Endothelial cell of umbilical vein (primary cell): ENCODE measurements at regions not wholly inside any gene's neighbourhood (a gene's known extent, or its start where the extent isn't known, plus 50 kb on each side); places are given as distances from the start of the nearest gene placed in this dataset.

Experiments
- BruUV-seq: library from RNA; stranded (reverse); fragments of 400-500 nt; replicated peaks from 2 replicates; lab custom pipeline; 2021; lab: Mats Ljungman, UMichigan
- CTCF ChIA-PET: fragments of 300-600, 350-600 bp; sonication (Branson Sonifier 250); formaldehyde crosslinking; loops from one replicate; lab custom pipeline; 2021; ENCODE audit warnings: antibody characterized with exemption, inconsistent platforms; lab: Charles Lee
- POLR2A ChIA-PET: fragments of 300-600, 350-600 bp; sonication (Branson Sonifier 250); formaldehyde crosslinking; loops from one replicate; lab custom pipeline; 2021; ENCODE audit warnings: antibody characterized with exemption, inconsistent platforms; lab: Charles Lee
- DNase-seq: peaks from one replicate; pipeline ENCODE4 v3.0.0-alpha.2; 2011; ENCODE audit warnings: low read depth, low spot score
- FAIRE-seq: peaks from 2 replicates; lab custom pipeline; 2011; peaks lifted over from hg19 to GRCh38; lab: Jason Lieb, UNC
- H2AFZ ChIP-seq: 2 replicates; pipeline ENCODE4 v1.6.0; 2012; ENCODE audit warnings: low read depth, low read length, control low read depth, inconsistent platforms
- H3K27ac ChIP-seq: 2 replicates; pipeline ENCODE4 v1.5.1; 2011; ENCODE audit warnings: low read depth, mild to moderate bottlenecking, control low read depth, low read length, moderate library complexity; ENCODE audit not compliant: insufficient read depth
- H3K27me3 ChIP-seq, 2 experiments: 2 replicates each; pipeline versions ENCODE4 v1.6.0 to v1.6.1; 2011; ENCODE audit warnings: low read length in 2 of 2, mixed read lengths in 1 of 2; ENCODE audit not compliant: control insufficient read depth in 2 of 2, insufficient read depth in 2 of 2
- H3K36me3 ChIP-seq, 2 experiments: 2 replicates in 1 of 2; 3 replicates in 1 of 2; pipeline ENCODE4 v1.5.1; 2011; ENCODE audit warnings: low read length in 2 of 2, mild to moderate bottlenecking in 1 of 2, moderate library complexity in 1 of 2; ENCODE audit not compliant: control insufficient read depth in 2 of 2, insufficient read depth in 2 of 2; ENCODE audit errors: extremely low read depth in 1 of 2
- H3K4me1 ChIP-seq: 3 replicates; pipeline ENCODE4 v1.5.1; 2011; ENCODE audit warnings: mild to moderate bottlenecking, low read length; ENCODE audit not compliant: control insufficient read depth, insufficient read depth; ENCODE audit errors: extremely low read depth
- H3K4me2 ChIP-seq: 2 replicates; pipeline ENCODE4 v1.6.1; 2011; ENCODE audit warnings: low read length, control low read depth, mixed read lengths; ENCODE audit not compliant: insufficient read depth
- H3K4me3 ChIP-seq, 3 experiments: fragments of 200-600 bp in 1 of 3; sonication (generic), shearing (Covaris generic) in 1 of 3; replicated peaks in 1 of 3; 2 replicates each; pipeline ENCODE4 v1.5.1; 2011 to 2016; ENCODE audit warnings: control low read depth in 3 of 3, low read length in 3 of 3, mild to moderate bottlenecking in 2 of 3, inconsistent platforms in 1 of 3, low read depth in 1 of 3, moderate library complexity in 1 of 3; ENCODE audit not compliant: insufficient read depth in 1 of 3
- H3K79me2 ChIP-seq: 2 replicates; pipeline ENCODE4 v1.6.0; 2012; ENCODE audit warnings: low read length, inconsistent platforms; ENCODE audit not compliant: control insufficient read depth, insufficient read depth
- H3K9ac ChIP-seq: replicated peaks from 2 replicates; pipeline ENCODE3; 2011; ENCODE audit warnings: low read length, control low read depth; ENCODE audit not compliant: insufficient read depth; ENCODE audit errors: extremely low read depth
- H3K9me1 ChIP-seq: replicated peaks from 3 replicates; pipeline ENCODE4 v1.6.0; 2011; ENCODE audit warnings: mild to moderate bottlenecking, low read length; ENCODE audit not compliant: control insufficient read depth, insufficient read depth; ENCODE audit errors: extremely low read depth
- H3K9me3 ChIP-seq: replicated peaks from 2 replicates; pipeline ENCODE4 v1.5.1; 2012; ENCODE audit warnings: low read length, inconsistent platforms; ENCODE audit not compliant: control insufficient read depth, insufficient read depth
- H4K20me1 ChIP-seq: replicated peaks from 2 replicates; pipeline ENCODE3; 2011; ENCODE audit warnings: mild to moderate bottlenecking, low read length; ENCODE audit not compliant: control insufficient read depth, insufficient read depth; ENCODE audit errors: extremely low read depth
- EZH2 ChIP-seq: IDR thresholded peaks from 2 replicates; pipeline ENCODE4 v1.6.1; 2012; ENCODE audit warnings: borderline replicate concordance, low read depth, mild to moderate bottlenecking, moderate library complexity, low read length, inconsistent platforms; ENCODE audit not compliant: severe bottlenecking
- FOS ChIP-seq: IDR thresholded peaks from 2 replicates; pipeline ENCODE4 v1.6.1; 2011; ENCODE audit warnings: mild to moderate bottlenecking, low read length, moderate library complexity, borderline replicate concordance; ENCODE audit not compliant: insufficient read depth
- GATA2 ChIP-seq: IDR thresholded peaks from 2 replicates; pipeline ENCODE4 v1.7.0; 2011; ENCODE audit warnings: low read depth, mild to moderate bottlenecking, moderate library complexity, mixed read lengths, low read length; ENCODE audit not compliant: insufficient read length, insufficient read depth
- JUN ChIP-seq: IDR thresholded peaks from 2 replicates; pipeline ENCODE4 v1.6.1; 2011; ENCODE audit warnings: borderline replicate concordance, low read depth; ENCODE audit not compliant: insufficient read length, insufficient read depth
- MYC ChIP-seq: IDR thresholded peaks from one replicate; pipeline ENCODE4 v1.6.1; 2011; ENCODE audit warnings: mild to moderate bottlenecking, low read depth, low read length
- POLR2A ChIP-seq: IDR thresholded peaks from 2 replicates; pipeline ENCODE4 v1.6.1; 2012; ENCODE audit warnings: low read depth, mild to moderate bottlenecking, control low read depth, low read length
- POLR2AphosphoS5 ChIP-seq: IDR thresholded peaks from 2 replicates; pipeline ENCODE4 v1.6.1; 2012; ENCODE audit warnings: low read depth, mild to moderate bottlenecking, control low read depth, low read length, moderate library complexity; ENCODE audit not compliant: insufficient read depth
- dilution Hi-C: fragments of 300-500 bp; cut with MboI; formaldehyde crosslinking; loops from one replicate; pipeline ENCODE4 v1.15.0; 2019; ENCODE audit warnings: low sequenced_read_pairs; ENCODE audit not compliant: extremely low pct_ligation_motif_present
- intact Hi-C: fragments of 100-400 bp; cut with micrococcal nuclease; formaldehyde crosslinking; loops from one replicate; pipeline ENCODE4 v1.10.0; 2022
- TF ChIP-seq, protein P1 (sequence below), 2 donors: IDR thresholded peaks; 1 replicate in 1 of 2; 2 replicates in 1 of 2; pipeline ENCODE4 v1.5.1; 2011; ENCODE audit warnings: low read length in 2 of 2, mild to moderate bottlenecking in 2 of 2, moderate library complexity in 2 of 2, control low read depth in 1 of 2, inconsistent platforms in 1 of 2, low read depth in 1 of 2; ENCODE audit not compliant: insufficient read depth in 1 of 2; ENCODE audit errors: extremely low read depth in 1 of 2
- TF ChIP-seq, protein P2 (sequence below): IDR thresholded peaks from 2 replicates; pipeline ENCODE4 v1.6.1; 2011; ENCODE audit not compliant: insufficient read depth, insufficient read length

DNA sequence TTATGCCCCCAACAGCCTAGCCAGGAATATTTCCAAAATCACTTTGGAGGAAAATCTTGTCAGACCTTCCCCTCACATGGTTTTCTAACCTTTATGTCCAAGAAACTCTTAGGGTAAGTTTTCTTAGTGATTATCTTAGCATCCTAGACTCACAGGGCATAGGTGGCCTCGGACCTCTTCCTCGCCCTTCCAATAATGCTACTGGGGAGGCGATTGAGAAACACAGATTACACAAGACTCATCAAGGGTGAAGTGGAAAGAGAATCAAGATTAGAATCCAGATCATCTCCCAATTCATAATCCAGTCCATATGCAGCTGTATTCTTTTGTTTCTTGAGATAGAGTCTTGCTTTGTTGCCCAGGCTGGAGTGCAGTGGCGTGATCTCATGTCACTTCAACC, 358.4 kb upstream of the CDH5 start:
- H3K79me2 ChIP-seq = no peaks in the 10 kb centered on the region
- H2AFZ ChIP-seq = no peak overlapping the region
- no peaks in the 10 kb centered on the region for H4K20me1 ChIP-seq
- no peak for DNase-seq
- intact Hi-C loops = no loop called here
- no peaks in the 10 kb centered on the region for H3K4me1 ChIP-seq
- ChIA-PET POLR2A (no interaction called here), CTCF (no interaction called here)
- no peak overlapping the region for H3K9ac ChIP-seq
- no peaks in the 10 kb centered on the region for H3K9me3 ChIP-seq
- no peak for FAIRE-seq
- BruUV-seq = no TSS peak
- no peaks in the 10 kb centered on the region for H3K9me1 ChIP-seq
- no peak overlapping the region for H3K4me3 ChIP-seq
- no peak overlapping the region for H3K27ac ChIP-seq
- dilution Hi-C loops = no loop called here
- TF ChIP-seq, protein P1, sequence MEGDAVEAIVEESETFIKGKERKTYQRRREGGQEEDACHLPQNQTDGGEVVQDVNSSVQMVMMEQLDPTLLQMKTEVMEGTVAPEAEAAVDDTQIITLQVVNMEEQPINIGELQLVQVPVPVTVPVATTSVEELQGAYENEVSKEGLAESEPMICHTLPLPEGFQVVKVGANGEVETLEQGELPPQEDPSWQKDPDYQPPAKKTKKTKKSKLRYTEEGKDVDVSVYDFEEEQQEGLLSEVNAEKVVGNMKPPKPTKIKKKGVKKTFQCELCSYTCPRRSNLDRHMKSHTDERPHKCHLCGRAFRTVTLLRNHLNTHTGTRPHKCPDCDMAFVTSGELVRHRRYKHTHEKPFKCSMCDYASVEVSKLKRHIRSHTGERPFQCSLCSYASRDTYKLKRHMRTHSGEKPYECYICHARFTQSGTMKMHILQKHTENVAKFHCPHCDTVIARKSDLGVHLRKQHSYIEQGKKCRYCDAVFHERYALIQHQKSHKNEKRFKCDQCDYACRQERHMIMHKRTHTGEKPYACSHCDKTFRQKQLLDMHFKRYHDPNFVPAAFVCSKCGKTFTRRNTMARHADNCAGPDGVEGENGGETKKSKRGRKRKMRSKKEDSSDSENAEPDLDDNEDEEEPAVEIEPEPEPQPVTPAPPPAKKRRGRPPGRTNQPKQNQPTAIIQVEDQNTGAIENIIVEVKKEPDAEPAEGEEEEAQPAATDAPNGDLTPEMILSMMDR (IDR thresholded peaks at IDR 0.05; ENCODE audit: extremely low read depth in 1 of 2, insufficient read depth in 1 of 2, low read depth in 1 of 2, low read length in 2 of 2) = no peak
- TF ChIP-seq EZH2 = no peak
- no peak for TF ChIP-seq JUN
- no peaks in the 10 kb centered on the region for H3K36me3 ChIP-seq
- no peaks in the 10 kb centered on the region for H3K27me3 ChIP-seq
- H3K4me2 ChIP-seq = no peak overlapping the region

DNA sequence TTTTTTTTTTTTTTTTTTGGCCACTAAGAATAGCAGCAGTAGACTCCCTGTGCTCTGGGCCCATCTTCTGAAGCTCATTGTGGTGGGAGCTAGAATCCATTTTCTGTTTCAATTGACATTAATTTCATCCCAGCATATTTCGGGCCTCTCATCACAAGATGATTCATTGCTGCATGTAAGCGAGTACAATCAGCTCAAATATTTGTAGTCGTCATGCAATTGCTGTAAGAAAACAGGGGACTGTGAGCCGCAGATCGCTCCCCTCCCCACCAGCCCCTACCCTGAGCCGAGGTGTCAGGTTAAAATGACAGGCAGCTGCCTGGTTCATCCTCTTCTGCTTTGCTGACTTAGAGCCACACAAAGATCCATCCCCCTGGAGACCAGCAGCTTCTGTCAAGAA, 358.8 kb upstream of the CDH5 start:
- Histone ChIP-seq H3K36me3 (no peaks in the 10 kb centered on the region), H3K27me3 (no peaks in the 10 kb centered on the region), H3K4me1 (no peaks in the 10 kb centered on the region), H2AFZ (no peak overlapping the region), H3K4me2 (no peak overlapping the region), H3K9me1 (no peaks in the 10 kb centered on the region), H4K20me1 (no peaks in the 10 kb centered on the region), H3K9ac (no peak overlapping the region), H3K79me2 (no peaks in the 10 kb centered on the region), H3K9me3 (no peaks in the 10 kb centered on the region), H3K4me3 (no peak overlapping the region), H3K27ac (no peak overlapping the region)
- BruUV-seq = no TSS peak
- TF ChIP-seq, protein P1 (IDR thresholded peaks at IDR 0.05; ENCODE audit: extremely low read depth in 1 of 2, insufficient read depth in 1 of 2, low read depth in 1 of 2, low read length in 2 of 2) = no peak
- TF ChIP-seq, protein P2, sequence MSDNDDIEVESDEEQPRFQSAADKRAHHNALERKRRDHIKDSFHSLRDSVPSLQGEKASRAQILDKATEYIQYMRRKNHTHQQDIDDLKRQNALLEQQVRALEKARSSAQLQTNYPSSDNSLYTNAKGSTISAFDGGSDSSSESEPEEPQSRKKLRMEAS = no peak
- TF ChIP-seq POLR2AphosphoS5 = no peak
- no peak for TF ChIP-seq GATA2
- TF ChIP-seq EZH2 = no peak
- TF ChIP-seq JUN = no peak
- TF ChIP-seq POLR2A = no peak
- no peak for TF ChIP-seq FOS
- no peak for TF ChIP-seq MYC
- intact Hi-C loops = no loop called here
- dilution Hi-C loops = no loop called here
- ChIA-PET POLR2A (no interaction called here), CTCF (no interaction called here)
- FAIRE-seq = no peak
- DNase-seq = no peak
